ENCODE measurements at regions not wholly inside any gene's neighbourhood (a gene's known extent, or its start where the extent isn't known, plus 50 kb on each side); places are given as distances from the start of the nearest gene placed in this dataset.

GRCh38 chr11:134883484-134883883 is 471.4 kb upstream of the B3GAT1 start:
- intact Hi-C loops (cut with DNase I): no loop called here
- TF ChIP-seq POLR2A (IDR thresholded peaks at IDR 0.05) (no peak), POLR2AphosphoS5 (IDR thresholded peaks at IDR 0.05) (no peak), CTCF (IDR thresholded peaks at IDR 0.05) (no peak)
- H3K4me1 ChIP-seq (replicated peaks): no peaks in the 10 kb centered on the region
- no peak overlapping the region for H3K27ac ChIP-seq
- H3K9me3 ChIP-seq: no peaks in the 10 kb centered on the region
- H3K4me3 ChIP-seq: no peak overlapping the region
- WGBS: 67% methylated on average over 8 of the region's 8 CpGs
- H3K36me3 ChIP-seq: no peaks in the 10 kb centered on the region
- H3K27me3 ChIP-seq (replicated peaks; ENCODE audit: insufficient read depth): peaks cover 7% of the 10 kb centered on the region
- no peak for DNase-seq (ENCODE audit: low spot score)

- no peak for DNase-seq (ENCODE audit: low spot score)
- intact Hi-C loops (cut with DNase I): no loop called here
- no peak overlapping the region for H3K27ac ChIP-seq
- peaks cover 7% of the 10 kb centered on the region for H3K27me3 ChIP-seq (replicated peaks; ENCODE audit: insufficient read depth)
- WGBS: 57% methylated on average over 13 of the region's 13 CpGs
- no peaks in the 10 kb centered on the region for H3K36me3 ChIP-seq
- TF ChIP-seq POLR2AphosphoS5 (IDR thresholded peaks at IDR 0.05) (no peak), POLR2A (IDR thresholded peaks at IDR 0.05) (no peak), CTCF (IDR thresholded peaks at IDR 0.05) (no peak)
- H3K9me3 ChIP-seq: no peaks in the 10 kb centered on the region
- no peaks in the 10 kb centered on the region for H3K4me1 ChIP-seq (replicated peaks)
- H3K4me3 ChIP-seq: no peak overlapping the region
Observed at GRCh38 chr11:134882671-134883297, 470.7 kb upstream of the B3GAT1 start.

GRCh38 chr11:134882141-134882540 is 470.1 kb upstream of the B3GAT1 start:
- DNase-seq (ENCODE audit: low spot score): no peak
- intact Hi-C loops (cut with DNase I): no loop called here
- no peak overlapping the region for H3K4me3 ChIP-seq
- no peaks in the 10 kb centered on the region for H3K9me3 ChIP-seq
- peaks cover 7% of the 10 kb centered on the region for H3K27me3 ChIP-seq (replicated peaks; ENCODE audit: insufficient read depth)
- TF ChIP-seq POLR2A (IDR thresholded peaks at IDR 0.05) (no peak), POLR2AphosphoS5 (IDR thresholded peaks at IDR 0.05) (no peak)
- no peaks in the 10 kb centered on the region for H3K36me3 ChIP-seq
- no peaks in the 10 kb centered on the region for H3K4me1 ChIP-seq (replicated peaks)
- no peak overlapping the region for H3K27ac ChIP-seq
- WGBS: 78% methylated on average over 11 of the region's 11 CpGs

- Histone ChIP-seq H3K36me3 (no peaks in the 10 kb centered on the region), H3K4me1 (replicated peaks) (no peaks in the 10 kb centered on the region), H3K4me3 (no peak overlapping the region), H3K27me3 (replicated peaks; ENCODE audit: insufficient read depth) (peaks cover 13% of the 10 kb centered on the region), H3K9me3 (no peaks in the 10 kb centered on the region), H3K27ac (no peak overlapping the region)
- TF ChIP-seq CTCF (IDR thresholded peaks at IDR 0.05): no peak
- TF ChIP-seq POLR2A (IDR thresholded peaks at IDR 0.05): no peak
- no peak for TF ChIP-seq POLR2AphosphoS5 (IDR thresholded peaks at IDR 0.05)
- 73% methylated on average over 6 of the region's 6 CpGs for WGBS
- no peak for DNase-seq (ENCODE audit: low spot score)
- intact Hi-C loops (cut with DNase I): no loop called here
Observed at GRCh38 chr11:134880788-134881187, 468.7 kb upstream of the B3GAT1 start.

GRCh38 chr11:134879931-134880330 is 467.9 kb upstream of the B3GAT1 start:
- Histone ChIP-seq H3K36me3 (no peaks in the 10 kb centered on the region), H3K4me3 (no peak overlapping the region), H3K27me3 (replicated peaks; ENCODE audit: insufficient read depth) (peaks cover 13% of the 10 kb centered on the region), H3K27ac (no peak overlapping the region), H3K9me3 (no peaks in the 10 kb centered on the region), H3K4me1 (replicated peaks) (no peaks in the 10 kb centered on the region)
- intact Hi-C loops (cut with DNase I): no loop called here
- WGBS: 96% methylated on average over 3 of the region's 3 CpGs
- no peak for DNase-seq (ENCODE audit: low spot score)
- TF ChIP-seq POLR2AphosphoS5 (IDR thresholded peaks at IDR 0.05): no peak
- no peak for TF ChIP-seq CTCF (IDR thresholded peaks at IDR 0.05)
- no peak for TF ChIP-seq POLR2A (IDR thresholded peaks at IDR 0.05)

Measured in prostate gland (tissue), 2 donors.